Bronchial epithelial cell (primary cell): ENCODE measurements at regions not wholly inside any gene's neighbourhood (a gene's known extent, or its start where the extent isn't known, plus 50 kb on each side); places are given as distances from the start of the nearest gene placed in this dataset.
A peak's percentile ranks its signal among the peaks of the same experiment; 100 is the strongest.

Experiments
- DNase-seq: peaks from one replicate; pipeline ENCODE4 v3.0.0-alpha.2; 2010; ENCODE audit warnings: low read depth
- FAIRE-seq: peaks from 2 replicates; lab custom pipeline; 2011; peaks lifted over from hg19 to GRCh38; lab: Jason Lieb, UNC
- H3K27me3 ChIP-seq: 2 replicates; pipeline ENCODE4 v1.5.1; 2011; ENCODE audit warnings: low read length; ENCODE audit not compliant: control insufficient read depth, insufficient read depth
- H3K36me3 ChIP-seq: 2 replicates; pipeline ENCODE4 v1.5.1; 2011; ENCODE audit warnings: low read length; ENCODE audit not compliant: control insufficient read depth, insufficient read depth
- H3K4me3 ChIP-seq: 2 replicates; pipeline ENCODE4 v1.5.1; 2011; ENCODE audit warnings: mild to moderate bottlenecking, low read depth, low read length, control low read depth
- TF ChIP-seq, protein P1 (sequence below): IDR thresholded peaks from 2 replicates; pipeline ENCODE4 v1.5.1; 2011; ENCODE audit warnings: mild to moderate bottlenecking, moderate library complexity, low read length, control low read depth, inconsistent platforms; ENCODE audit not compliant: insufficient read depth, severe bottlenecking

DNA sequence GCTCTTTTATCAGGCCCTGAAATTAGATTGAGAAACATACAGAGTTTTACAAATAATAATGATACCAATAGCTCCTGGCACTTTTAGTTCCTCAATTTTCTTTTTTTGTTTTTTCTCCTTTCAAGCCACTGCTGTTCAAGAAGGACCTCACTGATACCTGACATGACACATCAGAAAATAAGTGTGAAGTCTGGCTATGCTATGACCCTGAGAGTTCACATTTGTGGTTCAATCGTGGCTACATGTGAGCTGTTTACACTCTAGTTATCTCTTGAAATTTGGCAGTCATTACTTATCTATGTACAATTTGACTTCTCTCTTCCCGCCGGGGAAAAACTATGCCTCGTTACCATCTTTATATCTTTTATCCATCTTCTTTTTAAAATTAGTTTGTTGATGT, 686.5 kb downstream of the EPHA4 start:
- FAIRE-seq (no peak), DNase-seq (no peak)
- Histone ChIP-seq H3K27me3 (no peaks in the 10 kb centered on the region), H3K4me3 (no peak overlapping the region), H3K36me3 (no peaks in the 10 kb centered on the region)
- TF ChIP-seq, protein P1, sequence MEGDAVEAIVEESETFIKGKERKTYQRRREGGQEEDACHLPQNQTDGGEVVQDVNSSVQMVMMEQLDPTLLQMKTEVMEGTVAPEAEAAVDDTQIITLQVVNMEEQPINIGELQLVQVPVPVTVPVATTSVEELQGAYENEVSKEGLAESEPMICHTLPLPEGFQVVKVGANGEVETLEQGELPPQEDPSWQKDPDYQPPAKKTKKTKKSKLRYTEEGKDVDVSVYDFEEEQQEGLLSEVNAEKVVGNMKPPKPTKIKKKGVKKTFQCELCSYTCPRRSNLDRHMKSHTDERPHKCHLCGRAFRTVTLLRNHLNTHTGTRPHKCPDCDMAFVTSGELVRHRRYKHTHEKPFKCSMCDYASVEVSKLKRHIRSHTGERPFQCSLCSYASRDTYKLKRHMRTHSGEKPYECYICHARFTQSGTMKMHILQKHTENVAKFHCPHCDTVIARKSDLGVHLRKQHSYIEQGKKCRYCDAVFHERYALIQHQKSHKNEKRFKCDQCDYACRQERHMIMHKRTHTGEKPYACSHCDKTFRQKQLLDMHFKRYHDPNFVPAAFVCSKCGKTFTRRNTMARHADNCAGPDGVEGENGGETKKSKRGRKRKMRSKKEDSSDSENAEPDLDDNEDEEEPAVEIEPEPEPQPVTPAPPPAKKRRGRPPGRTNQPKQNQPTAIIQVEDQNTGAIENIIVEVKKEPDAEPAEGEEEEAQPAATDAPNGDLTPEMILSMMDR = no peak

DNA sequence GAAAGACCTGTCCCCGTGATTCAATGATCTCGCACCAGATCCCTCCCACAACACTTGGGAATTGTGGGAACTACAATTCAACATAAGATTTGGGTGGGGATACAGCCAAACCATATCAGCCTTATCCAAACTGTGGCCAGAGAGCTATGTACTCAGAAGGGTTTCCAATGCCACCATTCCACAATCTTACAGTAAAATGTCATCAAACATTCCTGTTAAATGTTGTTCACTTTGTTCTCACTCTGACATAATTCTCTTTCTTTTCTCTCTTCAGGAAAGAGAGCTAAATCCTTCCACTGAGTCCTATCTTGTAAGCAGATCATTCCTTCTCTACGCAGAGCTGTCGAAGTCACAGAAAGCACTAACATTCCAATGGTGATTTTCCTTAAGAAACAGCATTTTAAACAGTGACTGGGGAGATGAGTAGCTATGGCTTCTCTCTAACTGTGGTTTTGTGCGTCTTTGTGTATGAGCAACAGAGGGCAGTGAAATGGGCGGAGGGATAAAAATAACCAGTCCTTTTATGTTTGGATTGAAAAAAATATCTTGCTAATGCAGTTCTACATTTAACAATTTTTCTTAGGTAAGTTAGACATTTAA, 684.7 kb downstream of the EPHA4 start:
- DNase-seq (no peak), FAIRE-seq (no peak)
- Histone ChIP-seq H3K36me3 (no peaks in the 10 kb centered on the region), H3K4me3 (no peak overlapping the region), H3K27me3 (no peaks in the 10 kb centered on the region)
- TF ChIP-seq, protein P1 = no peak

DNA sequence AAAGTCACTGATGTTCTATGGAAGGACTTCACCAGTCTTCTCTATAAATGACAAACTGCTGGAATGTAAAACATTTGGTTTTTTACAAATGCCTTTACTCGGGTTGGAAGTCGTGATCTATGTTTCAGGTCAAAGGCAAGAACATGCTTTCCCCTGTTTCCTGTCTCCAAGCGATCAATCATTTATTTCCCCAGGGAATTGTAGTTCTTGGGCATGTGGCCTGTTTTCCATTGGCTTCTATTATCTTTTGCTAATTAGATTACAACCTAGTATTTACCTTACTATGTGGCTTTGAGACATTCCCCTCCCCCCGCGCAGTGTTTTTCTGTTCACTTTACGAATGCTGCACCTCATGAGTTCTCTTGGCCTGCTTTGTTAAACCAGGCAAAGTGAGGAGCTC, 684.2 kb downstream of the EPHA4 start:
- H3K27me3 ChIP-seq = no peaks in the 10 kb centered on the region
- no peaks in the 10 kb centered on the region for H3K36me3 ChIP-seq
- FAIRE-seq = no peak
- no peak overlapping the region for H3K4me3 ChIP-seq
- TF ChIP-seq, protein P1 = no peak
- DNase-seq = no peak

DNA sequence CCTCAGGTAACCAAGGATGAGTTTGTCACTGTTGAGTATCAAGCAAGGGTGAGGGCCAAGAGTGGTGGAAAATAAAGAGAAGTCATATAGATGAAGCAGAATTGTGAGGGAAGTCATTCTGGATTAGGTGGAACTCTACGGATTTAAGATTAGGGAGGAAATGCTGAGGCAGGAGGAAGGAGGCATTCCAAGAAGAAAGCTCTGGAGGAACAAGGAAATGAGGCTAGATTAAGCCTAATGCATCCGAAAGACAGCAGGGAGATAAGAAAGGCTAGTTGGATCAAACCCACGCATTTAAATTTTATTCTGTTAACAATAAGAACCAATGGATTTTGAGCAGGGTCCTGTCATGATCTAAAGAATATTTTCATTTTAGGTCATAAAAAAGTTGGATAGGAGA, 681.2 kb downstream of the EPHA4 start:
- H3K27me3 ChIP-seq = no peaks in the 10 kb centered on the region
- H3K4me3 ChIP-seq = no peak overlapping the region
- H3K36me3 ChIP-seq = no peaks in the 10 kb centered on the region
- DNase-seq = no peak
- no peak for FAIRE-seq
- TF ChIP-seq, protein P1 = no peak

DNA sequence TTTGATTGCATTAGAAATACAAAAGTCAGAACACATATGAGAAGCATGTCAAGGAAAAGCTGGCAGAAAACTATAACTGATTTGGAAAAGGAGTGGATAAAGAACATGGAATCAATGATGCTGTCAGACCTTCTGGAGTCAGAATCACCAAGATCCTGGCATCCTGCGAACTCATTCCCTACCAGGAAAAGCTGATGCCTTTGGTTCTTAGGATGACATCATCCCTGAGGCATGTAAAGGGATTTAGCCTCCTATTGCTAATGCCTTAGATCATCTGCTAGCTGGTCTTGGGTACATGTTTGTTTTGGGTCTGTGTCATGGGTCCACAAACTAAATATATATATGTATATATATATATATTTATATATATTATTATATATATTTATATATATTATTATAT, 680.7 kb downstream of the EPHA4 start:
- H3K27me3 ChIP-seq = no peaks in the 10 kb centered on the region
- H3K4me3 ChIP-seq = no peak overlapping the region
- FAIRE-seq (no peak), DNase-seq (peak; percentile 94)
- TF ChIP-seq, protein P1 = no peak
- H3K36me3 ChIP-seq = no peaks in the 10 kb centered on the region
